H7 (cell line): ENCODE measurements at regions not wholly inside any gene's neighbourhood (a gene's known extent, or its start where the extent isn't known, plus 50 kb on each side); places are given as distances from the start of the nearest gene placed in this dataset.
"Not testable (repeated sequence)": the region's sequence is repeated elsewhere in the genome, so short reads cannot be mapped to it uniquely, and the experiment has no call there.

Source experiments
- DNase-seq: peaks from one replicate; pipeline ENCODE4 v3.0.0; 2012
- H3K27me3 ChIP-seq: 2 replicates; pipeline ENCODE4 v1.6.0; 2011; ENCODE audit warnings: mild to moderate bottlenecking, low read length; ENCODE audit not compliant: control insufficient read depth, insufficient read depth
- H3K36me3 ChIP-seq: replicated peaks from 2 replicates; pipeline ENCODE4 v1.5.1; 2011; ENCODE audit warnings: low read length; ENCODE audit not compliant: control insufficient read depth, insufficient read depth
- H3K4me3 ChIP-seq: 2 replicates; pipeline ENCODE4 v1.5.1; 2011; ENCODE audit warnings: low read depth, mild to moderate bottlenecking, control low read depth, low read length, moderate library complexity; ENCODE audit not compliant: insufficient read depth

- Histone ChIP-seq H3K36me3 (no peaks in the 10 kb centered on the region), H3K4me3 (no peak overlapping the region), H3K27me3 (no peaks in the 10 kb centered on the region)
- no peak for DNase-seq
These were observed 358.2 kb upstream of the UBE2E3 start for GRCh38 chr2:180621941-180622918.

DNA sequence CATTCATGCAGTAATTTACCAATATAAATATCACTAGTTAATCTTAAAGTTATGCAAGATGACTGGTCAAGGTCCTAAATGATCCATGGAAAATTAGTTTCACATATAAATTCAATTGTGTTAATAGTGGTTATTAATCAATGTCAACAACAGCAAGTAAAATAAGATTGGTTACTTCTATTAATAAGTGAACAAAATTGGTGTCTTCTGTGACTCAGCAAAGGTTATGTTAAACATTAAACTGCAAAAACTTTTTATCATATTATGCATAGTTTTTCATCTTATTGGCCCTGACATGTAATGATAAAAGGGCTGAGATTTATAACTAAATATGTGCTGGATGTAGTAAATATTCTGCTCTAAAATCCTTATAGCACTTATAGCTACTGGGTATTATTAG, 359.0 kb upstream of the UBE2E3 start:
- no peaks in the 10 kb centered on the region for H3K36me3 ChIP-seq
- no peak overlapping the region for H3K4me3 ChIP-seq
- H3K27me3 ChIP-seq = no peaks in the 10 kb centered on the region
- no peak for DNase-seq

DNA sequence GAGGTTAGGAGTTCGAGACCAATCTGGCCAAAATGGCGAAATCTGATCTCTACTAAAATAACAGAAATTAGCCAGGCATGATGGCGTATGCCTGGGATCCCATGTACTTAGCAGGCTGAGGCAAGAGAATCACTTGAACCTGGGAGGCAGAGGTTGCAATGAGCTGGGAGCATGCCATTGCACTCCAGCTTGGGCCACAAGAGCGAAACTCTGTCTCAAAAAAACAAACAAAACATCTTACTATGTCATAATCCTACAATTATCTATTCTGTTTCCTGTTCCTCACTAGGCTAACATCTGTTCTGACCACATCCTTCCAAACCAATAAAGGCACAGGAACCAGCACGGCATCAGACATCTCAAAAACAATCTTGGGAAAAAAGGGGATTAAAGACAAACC, 361.8 kb upstream of the UBE2E3 start:
- Histone ChIP-seq H3K36me3 (no peaks in the 10 kb centered on the region), H3K4me3 (no peak overlapping the region), H3K27me3 (no peaks in the 10 kb centered on the region)
- no peak for DNase-seq

DNA sequence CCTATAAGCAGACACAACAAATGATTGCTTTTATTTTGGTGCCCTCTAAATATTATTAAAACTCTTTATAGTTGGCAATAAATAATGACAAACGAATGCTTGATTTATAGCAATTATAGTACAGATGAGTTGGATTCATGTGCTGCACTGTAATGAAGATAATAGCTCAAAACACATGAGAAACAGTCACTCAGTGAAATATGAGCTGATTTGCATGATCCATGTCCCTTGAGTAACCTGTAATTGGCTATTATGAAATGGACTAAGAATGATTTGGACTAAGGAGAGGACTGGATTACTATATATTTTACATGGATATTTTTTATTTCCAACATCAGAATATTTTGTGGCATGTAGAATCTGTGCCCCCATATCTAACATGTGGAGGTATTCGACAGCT, 365.6 kb upstream of the UBE2E3 start:
- H3K4me3 ChIP-seq = no peak overlapping the region
- H3K36me3 ChIP-seq = no peaks in the 10 kb centered on the region
- DNase-seq = no peak
- H3K27me3 ChIP-seq = no peaks in the 10 kb centered on the region

DNA sequence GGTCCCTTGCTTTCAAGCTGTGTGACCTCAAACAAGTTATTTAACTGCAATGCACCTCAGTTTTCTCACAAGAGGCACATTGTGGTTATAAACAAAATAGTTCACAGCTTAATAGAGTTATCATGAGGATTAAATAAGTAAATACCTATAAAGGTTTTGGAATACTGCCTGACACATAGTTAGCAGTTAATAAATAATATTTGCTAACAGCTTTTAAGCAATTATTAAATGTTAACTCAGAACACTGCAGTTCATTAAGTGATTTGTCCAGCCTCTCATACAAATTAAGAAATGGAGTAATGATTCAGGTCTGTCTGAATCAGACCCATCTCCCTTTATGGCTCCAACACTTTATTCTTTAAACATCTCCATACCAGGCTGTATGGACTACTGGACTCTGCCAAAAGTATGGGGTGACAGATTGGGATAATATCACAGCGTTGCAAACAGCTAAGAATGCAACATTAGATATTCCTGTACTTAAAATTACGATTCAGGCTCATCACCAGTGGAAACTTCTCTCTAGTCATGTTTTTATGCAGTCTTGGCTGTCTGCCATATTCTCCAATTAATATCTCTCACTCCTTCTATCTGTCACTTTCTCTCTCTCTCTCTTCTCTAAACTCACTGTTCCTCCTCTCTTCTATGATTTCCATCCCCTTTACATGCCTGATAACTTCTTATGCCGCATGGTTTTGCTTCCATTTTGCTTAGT, 370.6 kb upstream of the UBE2E3 start:
- H3K36me3 ChIP-seq = no peaks in the 10 kb centered on the region
- no peak for DNase-seq
- H3K4me3 ChIP-seq = no peak overlapping the region
- H3K27me3 ChIP-seq = no peaks in the 10 kb centered on the region

GRCh38 chr2:180607514-180608049, 372.8 kb upstream of the UBE2E3 start:
- no peak for DNase-seq
- H3K4me3 ChIP-seq = no peak overlapping the region
- no peaks in the 10 kb centered on the region for H3K27me3 ChIP-seq
- no peaks in the 10 kb centered on the region for H3K36me3 ChIP-seq

DNA sequence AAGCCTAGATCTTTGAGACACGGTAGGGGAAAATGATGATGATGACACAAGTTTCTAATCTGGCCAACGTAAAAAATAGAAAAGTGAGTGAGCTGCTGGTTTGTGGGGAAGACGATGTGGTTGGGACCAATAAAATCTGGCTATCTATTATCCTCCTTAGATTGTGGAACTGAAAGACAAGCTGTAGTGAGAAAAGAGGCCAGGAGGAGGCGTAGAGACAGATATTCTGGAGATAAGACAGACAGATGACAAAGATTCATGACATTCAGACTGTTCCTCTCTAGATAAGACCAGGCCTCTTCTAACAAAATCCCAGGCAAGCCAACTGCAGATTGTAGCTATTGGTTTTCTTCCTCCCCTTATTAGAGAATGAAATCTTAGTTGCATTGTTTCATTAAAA, 376.3 kb upstream of the UBE2E3 start:
- no peaks in the 10 kb centered on the region for H3K36me3 ChIP-seq
- H3K27me3 ChIP-seq = no peaks in the 10 kb centered on the region
- no peak overlapping the region for H3K4me3 ChIP-seq
- no peak for DNase-seq

DNA sequence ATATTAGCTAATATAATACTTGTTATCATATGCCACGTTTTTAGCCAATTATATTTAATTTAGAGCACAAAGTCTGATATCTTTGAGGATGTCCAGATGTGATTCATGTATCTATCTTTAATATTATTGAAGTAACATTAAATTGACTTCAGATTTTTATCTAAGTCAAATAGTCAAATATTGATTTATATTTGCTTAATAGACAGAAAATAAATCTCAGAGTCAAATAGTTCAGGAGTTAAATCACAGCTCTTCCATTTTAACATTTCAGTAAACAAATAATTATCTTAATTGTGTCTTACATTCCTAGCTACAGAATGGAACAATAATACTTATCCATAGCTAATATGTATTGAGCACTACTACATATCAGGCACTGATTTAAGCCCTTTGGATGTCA, 379.4 kb upstream of the UBE2E3 start:
- H3K36me3 ChIP-seq = no peaks in the 10 kb centered on the region
- no peaks in the 10 kb centered on the region for H3K27me3 ChIP-seq
- DNase-seq = no peak

GRCh38 chr2:180599804-180600203, 380.6 kb upstream of the UBE2E3 start:
- H3K36me3 ChIP-seq = no peaks in the 10 kb centered on the region
- H3K4me3 ChIP-seq = no peak overlapping the region
- DNase-seq = no peak
- no peaks in the 10 kb centered on the region for H3K27me3 ChIP-seq

More for the DNA sequence above, 379.4 kb upstream of the UBE2E3 start:
- H3K4me3 ChIP-seq = no peak overlapping the region

- Histone ChIP-seq H3K27me3 (no peaks in the 10 kb centered on the region), H3K4me3 (no peak overlapping the region), H3K36me3 (no peaks in the 10 kb centered on the region)
- DNase-seq = no peak
These were observed 383.2 kb upstream of the UBE2E3 start for GRCh38 chr2:180597179-180597578.

DNA sequence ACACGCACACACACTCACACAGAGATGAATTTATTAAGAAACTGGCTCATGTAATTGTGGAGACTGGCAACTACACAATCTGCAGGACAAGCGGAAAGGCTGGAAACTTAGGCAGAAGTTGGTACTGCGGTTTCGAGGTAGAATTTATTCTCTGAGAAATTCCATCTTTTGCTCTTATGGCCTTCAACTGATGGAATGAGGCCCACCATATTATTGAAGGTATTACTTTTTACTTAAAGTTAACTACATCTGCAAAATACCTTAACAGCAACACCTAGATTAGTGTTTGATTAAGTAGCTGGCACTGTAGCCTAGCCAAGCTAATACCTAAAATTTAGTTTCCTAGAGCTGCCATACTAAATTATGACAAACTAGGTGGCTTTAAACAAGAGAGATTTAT, 384.0 kb upstream of the UBE2E3 start:
- no peaks in the 10 kb centered on the region for H3K36me3 ChIP-seq
- no peaks in the 10 kb centered on the region for H3K27me3 ChIP-seq
- DNase-seq = no peak
- no peak overlapping the region for H3K4me3 ChIP-seq

DNA sequence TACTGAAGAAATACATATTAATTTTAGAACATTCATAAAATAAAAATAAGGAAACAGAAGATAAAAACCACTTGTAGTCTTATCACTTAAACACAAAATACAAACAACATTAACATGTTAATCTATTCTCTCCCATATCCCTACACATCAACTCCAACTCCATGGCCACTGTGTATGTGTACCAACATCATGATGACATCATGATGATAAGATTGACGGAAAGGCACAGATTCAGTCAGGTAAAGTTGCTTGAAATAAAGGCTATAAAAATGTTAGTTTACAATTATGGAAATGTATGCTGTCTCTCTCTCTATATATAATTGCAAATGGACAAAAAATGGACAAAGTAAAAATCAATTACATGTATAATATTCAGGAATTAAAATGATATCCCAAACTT, 388.5 kb upstream of the UBE2E3 start:
- Histone ChIP-seq H3K36me3 (no peaks in the 10 kb centered on the region), H3K4me3 (no peak overlapping the region), H3K27me3 (no peaks in the 10 kb centered on the region)
- no peak for DNase-seq

- not testable (repeated sequence) for DNase-seq, H3K27me3 ChIP-seq, H3K4me3 ChIP-seq, H3K36me3 ChIP-seq
These were observed 389.2 kb upstream of the UBE2E3 start for GRCh38 chr2:180591093-180591781.

- no peaks in the 10 kb centered on the region for H3K36me3 ChIP-seq
- no peaks in the 10 kb centered on the region for H3K27me3 ChIP-seq
- H3K4me3 ChIP-seq = no peak overlapping the region
- peak; percentile 3 for DNase-seq
These were observed 396.8 kb upstream of the UBE2E3 start for GRCh38 chr2:180583441-180584140.
